DND-41 (cell line): ENCODE measurements at regions not wholly inside any gene's neighbourhood (a gene's known extent, or its start where the extent isn't known, plus 50 kb on each side); places are given as distances from the start of the nearest gene placed in this dataset.

Experiments
- EZH2 ChIP-seq: IDR thresholded peaks from 3 replicates; pipeline ENCODE4 v1.6.1; 2012; ENCODE audit warnings: borderline replicate concordance, low read depth, mild to moderate bottlenecking, moderate library complexity, low read length, inconsistent platforms; ENCODE audit not compliant: severe bottlenecking
- TF ChIP-seq, protein P1 (sequence below): IDR thresholded peaks from 2 replicates; pipeline ENCODE4 v1.5.1; 2012; ENCODE audit warnings: borderline replicate concordance, low read length, moderate library complexity, mild to moderate bottlenecking; ENCODE audit not compliant: poor library complexity, severe bottlenecking; ENCODE audit errors: extremely low read depth

DNA sequence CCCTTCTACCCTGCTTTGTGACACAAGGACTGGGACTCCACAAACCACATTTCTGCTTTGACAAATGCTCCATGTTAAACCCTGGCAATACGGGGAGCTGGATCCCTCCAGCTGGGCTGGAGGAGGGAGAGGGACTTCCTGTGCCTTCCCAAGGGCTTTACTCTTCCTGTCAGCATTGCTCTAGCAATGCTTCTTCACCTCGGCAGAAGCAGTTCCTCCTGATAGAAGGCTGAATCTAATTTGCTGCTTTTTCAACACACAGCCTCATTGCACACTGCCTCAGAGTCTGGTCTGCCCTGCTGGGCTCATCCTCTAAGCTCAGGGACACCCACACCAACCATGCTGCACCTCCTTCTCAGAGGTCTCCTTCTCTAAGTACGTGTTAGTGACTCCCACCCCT lies 142.8 kb upstream of the SMAD3 start:
- no peak for TF ChIP-seq EZH2
- TF ChIP-seq, protein P1, sequence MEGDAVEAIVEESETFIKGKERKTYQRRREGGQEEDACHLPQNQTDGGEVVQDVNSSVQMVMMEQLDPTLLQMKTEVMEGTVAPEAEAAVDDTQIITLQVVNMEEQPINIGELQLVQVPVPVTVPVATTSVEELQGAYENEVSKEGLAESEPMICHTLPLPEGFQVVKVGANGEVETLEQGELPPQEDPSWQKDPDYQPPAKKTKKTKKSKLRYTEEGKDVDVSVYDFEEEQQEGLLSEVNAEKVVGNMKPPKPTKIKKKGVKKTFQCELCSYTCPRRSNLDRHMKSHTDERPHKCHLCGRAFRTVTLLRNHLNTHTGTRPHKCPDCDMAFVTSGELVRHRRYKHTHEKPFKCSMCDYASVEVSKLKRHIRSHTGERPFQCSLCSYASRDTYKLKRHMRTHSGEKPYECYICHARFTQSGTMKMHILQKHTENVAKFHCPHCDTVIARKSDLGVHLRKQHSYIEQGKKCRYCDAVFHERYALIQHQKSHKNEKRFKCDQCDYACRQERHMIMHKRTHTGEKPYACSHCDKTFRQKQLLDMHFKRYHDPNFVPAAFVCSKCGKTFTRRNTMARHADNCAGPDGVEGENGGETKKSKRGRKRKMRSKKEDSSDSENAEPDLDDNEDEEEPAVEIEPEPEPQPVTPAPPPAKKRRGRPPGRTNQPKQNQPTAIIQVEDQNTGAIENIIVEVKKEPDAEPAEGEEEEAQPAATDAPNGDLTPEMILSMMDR = no peak
